ENCODE measurements at regions not wholly inside any gene's neighbourhood (a gene's known extent, or its start where the extent isn't known, plus 50 kb on each side); places are given as distances from the start of the nearest gene placed in this dataset.
A peak's percentile ranks its signal among the peaks of the same experiment; 100 is the strongest.
"Not testable (repeated sequence)": the region's sequence is repeated elsewhere in the genome, so short reads cannot be mapped to it uniquely, and the experiment has no call there.

DNA sequence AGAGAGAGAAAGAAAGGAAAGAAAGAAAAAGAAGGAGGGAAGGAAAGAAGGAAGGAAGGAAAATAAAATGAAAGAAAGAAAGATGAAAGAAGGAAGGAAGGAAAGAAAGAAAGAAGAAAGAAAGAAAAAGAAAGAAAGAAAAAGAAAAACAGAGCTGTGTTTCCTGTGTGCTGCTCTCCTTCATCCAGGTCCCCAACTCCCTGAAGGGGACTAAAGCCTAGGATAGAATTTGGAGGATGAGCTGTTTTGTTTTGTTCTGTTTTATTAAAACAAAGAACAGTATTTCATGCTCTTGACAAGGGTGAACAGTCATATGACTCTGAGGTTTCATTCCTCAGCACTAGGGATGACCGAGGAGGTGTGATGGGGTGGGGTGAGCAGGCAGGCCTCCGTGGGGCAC lies 164.8 kb upstream of the NDN start:
- DNase-seq = no peak

- no peak for DNase-seq
Measured at GRCh38 chr15:23853286-23853685, 166.2 kb upstream of the NDN start.

DNA sequence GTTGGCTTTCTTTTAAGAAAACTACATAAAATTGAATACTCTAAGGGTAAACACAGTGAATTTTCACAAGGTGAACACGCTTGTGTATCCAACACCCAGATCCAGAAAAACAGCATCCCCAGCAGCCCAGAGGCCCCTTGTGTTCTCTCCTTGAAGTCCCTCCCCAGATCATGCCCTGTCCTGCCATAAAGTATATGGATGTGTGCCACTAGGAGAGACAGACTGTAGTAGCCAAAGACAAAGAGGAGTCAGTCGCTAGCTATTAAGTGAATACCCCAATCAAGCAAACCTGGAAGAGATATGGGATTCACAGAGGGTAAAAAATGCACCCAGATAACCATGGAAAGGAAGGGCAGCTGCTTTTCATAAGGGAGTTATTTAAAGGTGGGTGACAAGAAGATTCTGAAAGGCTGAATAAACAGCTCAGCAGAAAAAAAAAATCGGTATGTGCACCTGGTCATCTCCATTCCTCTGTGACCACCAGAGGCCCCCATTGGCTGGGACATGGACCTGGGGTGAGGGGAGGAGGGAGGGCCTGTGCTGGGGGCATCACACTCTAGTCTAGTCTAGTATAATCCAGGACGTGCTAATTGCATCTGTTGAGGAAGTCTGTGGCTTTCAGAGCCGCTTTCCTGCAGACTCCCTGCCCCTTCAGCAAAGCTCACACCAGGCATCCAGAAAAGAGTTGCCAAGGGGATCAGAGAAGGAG lies 167.3 kb upstream of the NDN start:
- DNase-seq = no peak

GRCh38 chr15:23854912-23855659 lies 168.0 kb upstream of the NDN start:
- no peak for DNase-seq

DNA sequence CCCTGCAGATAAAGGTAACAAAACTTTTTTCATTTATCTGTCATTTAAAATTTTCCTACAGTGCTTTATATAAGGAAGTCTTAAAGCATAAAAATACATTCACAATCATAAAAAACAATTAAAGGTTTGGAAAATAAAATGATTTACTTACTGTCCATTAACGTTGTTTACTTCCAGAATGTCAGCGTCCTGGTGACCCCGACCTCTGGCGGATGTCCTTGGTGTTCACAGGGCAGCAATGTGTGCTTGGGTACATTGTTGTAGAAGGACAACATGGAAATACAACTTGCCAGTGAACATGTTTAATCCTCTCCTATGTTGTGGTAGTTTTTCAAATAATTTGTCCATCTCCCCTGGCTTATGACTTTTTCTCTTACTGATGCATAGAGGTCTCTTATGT lies 168.8 kb upstream of the NDN start:
- DNase-seq = no peak

DNA sequence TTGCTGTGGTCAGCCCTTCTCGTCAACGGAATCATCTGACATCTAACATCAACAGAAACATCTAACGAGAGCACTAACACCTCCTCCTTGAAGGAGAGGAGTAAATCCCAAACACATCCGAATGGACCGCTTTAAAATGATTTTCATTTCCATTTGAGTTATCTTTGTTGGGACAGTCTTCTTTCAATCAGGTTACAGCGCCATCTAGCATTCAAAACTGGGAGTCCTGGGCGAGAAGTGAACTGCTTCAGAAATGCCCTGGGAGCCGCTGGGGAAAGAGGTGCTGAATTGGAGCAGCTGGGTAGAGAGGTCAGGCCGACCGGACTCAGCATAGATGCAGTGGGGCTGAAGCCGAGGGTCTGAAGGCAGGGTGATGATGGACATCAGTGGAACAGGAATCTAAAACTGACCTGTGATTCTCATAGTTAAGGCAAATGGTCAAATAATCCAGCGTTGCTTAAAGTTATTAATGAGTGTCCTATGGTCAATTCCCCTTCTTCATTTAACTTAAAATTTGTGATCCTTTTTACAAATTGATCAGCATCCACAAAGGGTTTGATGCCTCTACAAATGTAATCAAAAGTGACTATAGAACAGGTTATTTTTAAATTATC lies 170.0 kb upstream of the NDN start:
- DNase-seq = peak; percentile 34

DNA sequence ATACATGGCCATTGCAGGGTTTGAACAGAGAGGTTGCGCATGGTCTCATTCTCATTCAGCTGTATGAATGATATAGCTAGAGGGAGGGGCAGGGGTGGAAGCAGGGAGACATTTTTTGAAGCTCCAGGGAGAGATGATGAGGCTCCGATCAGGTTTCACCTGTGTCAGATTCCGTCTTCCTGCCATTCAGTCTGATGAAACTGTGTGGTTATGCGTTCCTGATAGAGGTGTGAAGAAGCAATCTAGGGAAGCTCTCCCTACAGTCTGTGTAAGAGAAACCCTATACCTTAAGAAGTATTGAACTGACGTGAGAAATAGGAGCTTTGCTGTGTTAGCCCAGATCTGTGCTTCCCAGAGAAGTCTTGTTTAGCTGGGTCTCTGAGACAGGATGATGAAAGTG lies 171.9 kb upstream of the NDN start:
- no peak for DNase-seq

- no peak for DNase-seq
Measured at GRCh38 chr15:23860290-23861245, 173.5 kb upstream of the NDN start.

DNA sequence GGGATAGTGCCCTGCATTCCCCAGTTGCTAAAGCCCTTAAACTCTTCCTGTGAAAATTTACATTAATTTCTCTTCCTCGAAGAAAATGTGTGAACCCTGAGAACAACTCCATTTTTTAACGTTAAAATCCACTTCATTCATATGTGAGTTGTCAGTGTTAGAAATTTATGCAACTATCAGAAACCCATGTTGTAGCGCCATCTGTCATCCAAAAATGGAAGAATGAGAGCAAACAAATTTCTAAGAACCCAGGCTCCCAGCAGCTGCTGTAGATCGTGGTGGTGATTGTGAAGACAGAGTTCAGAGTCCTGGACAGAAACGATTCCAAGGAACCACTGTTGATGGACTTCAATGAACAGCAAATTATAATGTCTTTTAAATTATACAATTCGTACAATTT lies 179.7 kb upstream of the NDN start:
- DNase-seq = peak; percentile 12

DNA sequence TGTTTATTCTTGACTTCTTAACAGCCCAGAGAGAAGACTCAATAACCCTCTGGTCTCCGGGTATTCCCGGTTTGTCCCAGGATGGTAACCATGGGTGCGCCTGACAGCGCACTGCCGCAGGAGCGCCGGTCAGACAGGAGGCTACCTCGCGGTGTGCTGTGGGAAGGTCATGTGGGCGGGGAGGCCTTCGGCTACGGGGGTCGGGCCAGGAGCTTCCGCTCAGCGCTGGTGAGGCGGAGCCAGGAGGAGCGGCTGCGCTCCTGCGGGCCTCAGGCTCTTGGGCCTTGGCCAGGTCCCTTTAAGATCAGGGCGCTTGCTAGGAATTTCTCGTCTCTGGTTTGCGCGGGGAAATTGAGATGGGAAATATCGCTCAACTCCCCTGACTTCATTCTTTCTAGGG lies 182.3 kb upstream of the NDN start:
- peak; percentile 27 for DNase-seq

GRCh38 chr15:23873613-23874012 lies 186.5 kb upstream of the NDN start:
- DNase-seq = not testable (repeated sequence)

GRCh38 chr15:23877502-23878412 lies 190.7 kb upstream of the NDN start:
- peak; percentile 65 for DNase-seq

DNA sequence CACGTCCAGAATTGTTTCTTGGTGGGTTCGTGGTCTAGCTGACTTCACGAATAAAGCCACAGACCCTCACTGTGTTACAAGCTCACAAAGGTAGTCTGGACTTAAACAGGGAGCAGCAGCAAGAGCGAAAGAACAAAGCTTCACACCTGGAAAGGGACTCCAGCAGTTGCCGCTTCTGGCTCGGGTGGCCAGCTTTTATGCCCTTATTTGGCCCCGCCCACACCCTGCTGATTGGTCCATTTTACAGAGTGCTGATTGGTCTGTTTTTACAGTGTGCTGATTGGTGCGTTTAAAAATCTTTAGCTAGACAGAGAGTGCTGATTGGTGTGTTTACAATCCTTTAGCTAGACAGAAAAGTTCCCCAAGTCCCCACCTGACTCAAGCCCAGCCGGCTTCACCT lies 194.2 kb upstream of the NDN start:
- DNase-seq = no peak

GRCh38 chr15:23890218-23890617 lies 203.1 kb upstream of the NDN start:
- DNase-seq = no peak

- no peak for DNase-seq
Measured at GRCh38 chr15:23897091-23897490, 210.0 kb upstream of the NDN start.

- no peak for DNase-seq
Measured at GRCh38 chr15:23897531-23897930, 210.4 kb upstream of the NDN start.

- no peak for DNase-seq
Measured at GRCh38 chr15:23910030-23910429, 222.9 kb upstream of the NDN start.

DNA sequence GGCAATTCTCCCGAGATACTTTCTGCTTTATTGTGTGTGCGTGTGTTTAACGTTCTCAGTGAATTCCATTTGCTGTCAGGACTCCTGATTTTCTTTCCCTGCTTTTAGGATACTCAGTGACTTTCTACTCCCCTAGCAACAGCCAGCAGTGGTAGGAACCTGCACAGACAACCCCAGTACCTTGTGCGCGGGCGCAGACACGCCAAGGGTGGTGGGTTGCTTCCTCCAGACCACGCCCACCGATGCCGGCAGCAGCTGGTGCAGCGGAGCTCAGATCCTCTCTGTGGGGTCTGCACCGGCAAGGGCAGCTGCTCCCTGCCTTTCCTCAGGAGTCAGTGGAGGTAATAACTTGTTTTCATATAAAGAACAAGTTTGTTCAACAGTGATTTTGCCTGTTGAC lies 225.1 kb upstream of the NDN start:
- no peak for DNase-seq

DNA sequence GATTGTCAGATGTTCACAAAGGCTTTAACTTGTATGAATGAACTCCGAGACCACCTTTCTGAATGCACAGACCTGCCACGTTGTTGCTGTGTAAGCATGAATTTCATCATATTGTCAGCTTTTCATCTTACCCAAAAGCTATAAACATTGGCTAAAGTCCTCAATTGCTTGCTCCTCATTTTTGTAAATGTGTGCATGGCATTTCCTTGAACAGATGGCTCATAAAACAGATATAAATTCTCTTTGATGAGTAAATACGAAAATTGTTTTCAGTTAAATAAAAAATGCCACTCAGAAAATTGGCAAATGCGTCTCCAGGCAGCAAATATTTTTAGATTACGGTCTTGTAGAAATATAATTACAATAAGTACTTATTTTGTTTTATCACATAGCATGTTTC lies 226.0 kb upstream of the NDN start:
- no peak for DNase-seq

GRCh38 chr15:23913635-23914034 lies 226.5 kb upstream of the NDN start:
- DNase-seq = no peak

DNA sequence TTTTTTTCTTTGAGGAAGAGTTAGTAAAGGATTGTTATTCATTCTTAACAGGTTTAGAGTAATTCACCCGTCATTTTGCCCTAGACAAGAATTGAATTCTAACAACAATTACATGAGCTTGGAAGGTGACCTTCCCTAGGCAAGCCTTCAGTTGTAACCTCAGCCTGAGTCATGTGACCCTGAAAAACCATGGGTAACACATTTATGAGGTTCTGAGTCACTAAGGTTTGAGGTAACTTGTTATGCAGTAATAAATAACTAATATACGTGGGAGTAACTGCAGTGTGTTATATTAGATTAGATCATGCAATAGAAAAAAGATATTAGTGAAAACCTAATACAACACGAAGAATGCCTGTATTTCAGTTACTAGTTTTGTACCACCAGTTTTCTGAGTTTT lies 237.6 kb upstream of the NDN start:
- DNase-seq = no peak

DNA sequence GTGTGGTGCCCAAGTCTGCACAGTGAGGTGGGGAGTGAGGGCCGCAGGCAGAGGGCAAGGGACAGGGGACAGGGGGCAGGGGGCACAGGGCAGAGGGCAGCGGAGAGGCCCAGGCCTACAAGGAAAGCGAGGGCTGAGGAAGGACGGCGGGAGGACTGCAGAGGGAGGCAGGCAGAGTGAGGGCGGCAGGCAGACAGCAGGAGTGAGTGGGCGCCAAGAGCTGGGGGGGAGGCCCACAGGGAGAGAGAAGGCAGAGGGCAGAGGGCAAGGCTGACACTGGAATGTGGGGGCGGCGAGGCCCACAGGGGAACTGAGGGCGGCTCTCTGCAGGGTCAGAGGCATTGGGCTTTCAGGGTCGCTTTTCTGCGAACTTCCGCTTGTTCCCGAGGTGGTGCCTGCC lies 267.8 kb upstream of the NDN start:
- no peak for DNase-seq
